ENCODE measurements at regions not wholly inside any gene's neighbourhood (a gene's known extent, or its start where the extent isn't known, plus 50 kb on each side); places are given as distances from the start of the nearest gene placed in this dataset.

- TF ChIP-seq CTCF (conservative IDR thresholded peaks at IDR 0.05; ENCODE audit: low read length) (no peak), EZH2phosphoT487 (IDR thresholded peaks at IDR 0.05; ENCODE audit: borderline replicate concordance, low read depth, low read length) (no peak)
These were observed 94.5 kb upstream of the CPM start for GRCh38 chr12:69027411-69027881.
